MM.1S (cell line): ENCODE measurements at regions not wholly inside any gene's neighbourhood (a gene's known extent, or its start where the extent isn't known, plus 50 kb on each side); places are given as distances from the start of the nearest gene placed in this dataset.

Experiments used
- DNase-seq: peaks from one replicate; pipeline ENCODE4 v3.0.0-alpha.2; 2015
- H2AFZ ChIP-seq: fragments of 300-600 bp; sonication (generic); 2 replicates; pipeline ENCODE4 v1.6.0; 2016; ENCODE audit warnings: antibody characterized with exemption, low read length
- H3F3A ChIP-seq: fragments of 300-600 bp; sonication (generic); 2 replicates; pipeline ENCODE4 v1.6.1; 2016; ENCODE audit warnings: mild to moderate bottlenecking, antibody characterized with exemption, low read length, moderate library complexity, mixed read lengths; ENCODE audit not compliant: insufficient read depth
- H3K27ac ChIP-seq: fragments of 300-600 bp; sonication (generic); 2 replicates; pipeline ENCODE4 v1.5.1; 2016; ENCODE audit warnings: mild to moderate bottlenecking, low read length
- H3K27me3 ChIP-seq: fragments of 300-600 bp; sonication (generic); replicated peaks from 2 replicates; pipeline ENCODE4 v1.6.0; 2016; ENCODE audit warnings: low read length; ENCODE audit not compliant: insufficient read depth
- H3K36me3 ChIP-seq: fragments of 300-600 bp; sonication (generic); replicated peaks from 2 replicates; pipeline ENCODE4 v1.6.1; 2016; ENCODE audit warnings: mild to moderate bottlenecking, low read length, mixed read lengths; ENCODE audit not compliant: insufficient read depth
- H3K4me1 ChIP-seq: fragments of 300-600 bp; sonication (generic); 2 replicates; pipeline ENCODE4 v1.6.1; 2016; ENCODE audit warnings: low read length, mixed read lengths
- H3K4me2 ChIP-seq: fragments of 300-600 bp; sonication (generic); 2 replicates; pipeline ENCODE4 v1.6.0; 2016; ENCODE audit warnings: low read depth, low read length
- H3K4me3 ChIP-seq: fragments of 300-600 bp; sonication (generic); 2 replicates; pipeline ENCODE4 v1.5.1; 2016; ENCODE audit warnings: low read length, mixed read lengths
- H3K79me2 ChIP-seq: fragments of 300-600 bp; sonication (generic); 2 replicates; pipeline ENCODE4 v1.6.1; 2016; ENCODE audit warnings: mixed run types, low read length, mixed read lengths
- H3K9ac ChIP-seq: fragments of 300-600 bp; sonication (generic); 2 replicates; pipeline ENCODE4 v1.6.1; 2016; ENCODE audit warnings: low read length, mixed read lengths
- H3K9me2 ChIP-seq: fragments of 300-600 bp; sonication (generic); replicated peaks from 2 replicates; pipeline ENCODE4 v1.6.1; 2016; ENCODE audit warnings: mild to moderate bottlenecking, low read length, mixed read lengths; ENCODE audit not compliant: insufficient read depth
- H3K9me3 ChIP-seq: fragments of 300-600 bp; sonication (generic); replicated peaks from 2 replicates; pipeline ENCODE4 v1.6.1; 2016; ENCODE audit warnings: mild to moderate bottlenecking, low read length, mixed read lengths; ENCODE audit not compliant: insufficient read depth
- H4K20me1 ChIP-seq: fragments of 300-600 bp; sonication (generic); 2 replicates; pipeline ENCODE4 v1.6.1; 2016; ENCODE audit warnings: mild to moderate bottlenecking, low read length, moderate library complexity, mixed read lengths; ENCODE audit not compliant: insufficient read depth
- CTCF ChIP-seq: fragments of 300-600 bp; sonication (generic); IDR thresholded peaks from 2 replicates; pipeline ENCODE4 v1.5.1; 2016; ENCODE audit warnings: antibody characterized with exemption, low read length, mixed read lengths
- EZH2 ChIP-seq: fragments of 300-600 bp; sonication (generic); optimal IDR thresholded peaks from 2 replicates; pipeline ENCODE3; 2017; ENCODE audit warnings: low read depth, mild to moderate bottlenecking, antibody characterized with exemption, low read length, mixed read lengths
- EZH2phosphoT487 ChIP-seq: fragments of 300-600 bp; sonication (generic); IDR thresholded peaks from 2 replicates; pipeline ENCODE4 v1.6.1; 2018; ENCODE audit warnings: antibody characterized with exemption, low read length

DNA sequence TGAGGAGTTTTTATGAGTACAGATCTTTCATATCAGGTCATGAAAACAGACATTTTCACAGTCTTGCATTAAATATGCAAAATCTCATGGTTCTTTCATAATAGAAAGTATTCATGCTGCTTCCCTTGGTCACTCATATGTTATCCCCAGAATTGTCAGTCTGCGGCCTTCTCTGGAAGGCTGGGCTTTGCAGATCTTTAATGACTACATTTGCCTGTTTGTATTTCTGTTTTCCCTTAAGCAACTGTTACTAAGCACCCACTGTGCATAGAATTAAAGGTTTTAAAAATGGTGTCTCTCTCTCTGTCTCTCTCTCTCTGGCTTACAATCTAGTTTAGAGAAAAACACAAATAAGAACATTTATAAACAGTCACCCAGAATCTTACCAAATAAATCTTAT lies 456.3 kb downstream of the RIT2 start:
- no peaks in the 10 kb centered on the region for H3K36me3 ChIP-seq
- no peaks in the 10 kb centered on the region for H3K27me3 ChIP-seq
- TF ChIP-seq EZH2phosphoT487 (no peak), CTCF (no peak), EZH2 (no peak)
- no peak overlapping the region for H3K4me3 ChIP-seq
- no peak for DNase-seq
- no peaks in the 10 kb centered on the region for H3K9me2 ChIP-seq
- no peaks in the 10 kb centered on the region for H4K20me1 ChIP-seq
- no peak overlapping the region for H3K27ac ChIP-seq
- no peaks in the 10 kb centered on the region for H3K79me2 ChIP-seq
- no peak overlapping the region for H2AFZ ChIP-seq
- no peak overlapping the region for H3K4me2 ChIP-seq
- H3K9me3 ChIP-seq = no peaks in the 10 kb centered on the region
- H3K4me1 ChIP-seq = no peaks in the 10 kb centered on the region
- H3K9ac ChIP-seq = no peak overlapping the region
- no peaks in the 10 kb centered on the region for H3F3A ChIP-seq

DNA sequence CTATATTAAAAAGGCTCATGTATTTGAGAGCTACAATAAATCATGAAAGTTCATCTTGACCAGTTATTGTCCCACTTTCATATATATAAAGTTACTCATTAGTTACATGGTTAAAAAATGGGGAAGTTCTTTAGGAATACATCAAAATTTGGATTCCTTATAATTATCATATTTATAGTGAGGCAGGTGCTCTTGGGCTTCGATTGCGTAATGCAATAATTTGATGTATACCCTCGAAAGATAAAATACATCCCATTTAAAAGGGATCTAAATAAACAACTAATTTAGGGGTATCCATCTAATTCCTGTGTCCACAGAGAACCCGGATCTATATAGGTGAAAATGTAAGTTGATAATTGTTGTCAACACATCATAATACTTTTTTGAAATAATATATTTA lies 444.6 kb downstream of the RIT2 start:
- Histone ChIP-seq H4K20me1 (no peaks in the 10 kb centered on the region), H3K9me3 (no peaks in the 10 kb centered on the region), H3K27ac (no peak overlapping the region), H3K9me2 (no peaks in the 10 kb centered on the region), H3K4me1 (no peaks in the 10 kb centered on the region), H3F3A (no peaks in the 10 kb centered on the region), H2AFZ (no peak overlapping the region), H3K36me3 (no peaks in the 10 kb centered on the region), H3K79me2 (no peaks in the 10 kb centered on the region), H3K4me3 (no peak overlapping the region), H3K4me2 (no peak overlapping the region), H3K27me3 (no peaks in the 10 kb centered on the region), H3K9ac (no peak overlapping the region)
- DNase-seq = no peak
- no peak for TF ChIP-seq EZH2
- TF ChIP-seq EZH2phosphoT487 = no peak
- no peak for TF ChIP-seq CTCF

DNA sequence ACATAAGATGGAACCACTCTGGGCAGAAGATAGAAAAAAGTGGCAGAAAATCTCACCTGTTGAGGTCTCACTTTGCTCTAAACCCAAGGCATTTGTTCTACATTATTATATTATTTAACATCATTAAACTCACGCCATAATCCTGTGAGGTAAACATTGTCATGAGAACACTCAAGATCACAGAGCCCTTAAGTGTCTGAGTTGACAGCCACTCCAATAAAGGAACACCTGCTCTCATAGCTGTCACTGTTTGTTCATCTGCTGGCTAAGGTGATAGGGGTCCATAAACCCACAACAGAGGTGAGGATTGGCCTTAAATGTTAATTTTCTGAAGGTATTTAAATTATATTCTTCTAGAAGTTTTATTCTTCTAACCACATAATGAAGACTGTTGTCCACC lies 439.7 kb downstream of the RIT2 start:
- H3K4me1 ChIP-seq = no peaks in the 10 kb centered on the region
- H3K27ac ChIP-seq = no peak overlapping the region
- no peaks in the 10 kb centered on the region for H3K79me2 ChIP-seq
- DNase-seq = no peak
- H3F3A ChIP-seq = no peaks in the 10 kb centered on the region
- H3K36me3 ChIP-seq = no peaks in the 10 kb centered on the region
- H3K4me2 ChIP-seq = no peak overlapping the region
- H2AFZ ChIP-seq = no peak overlapping the region
- no peaks in the 10 kb centered on the region for H3K9me3 ChIP-seq
- no peaks in the 10 kb centered on the region for H4K20me1 ChIP-seq
- TF ChIP-seq EZH2phosphoT487 (no peak), EZH2 (no peak), CTCF (no peak)
- H3K9ac ChIP-seq = no peak overlapping the region
- H3K27me3 ChIP-seq = no peaks in the 10 kb centered on the region
- no peaks in the 10 kb centered on the region for H3K9me2 ChIP-seq
- no peak overlapping the region for H3K4me3 ChIP-seq

- H3K4me3 ChIP-seq = no peak overlapping the region
- no peak overlapping the region for H3K4me2 ChIP-seq
- no peaks in the 10 kb centered on the region for H4K20me1 ChIP-seq
- no peaks in the 10 kb centered on the region for H3K9me2 ChIP-seq
- H3K36me3 ChIP-seq = no peaks in the 10 kb centered on the region
- DNase-seq = no peak
- no peak overlapping the region for H2AFZ ChIP-seq
- no peaks in the 10 kb centered on the region for H3K4me1 ChIP-seq
- TF ChIP-seq CTCF (no peak), EZH2phosphoT487 (no peak), EZH2 (no peak)
- H3F3A ChIP-seq = no peaks in the 10 kb centered on the region
- H3K9ac ChIP-seq = no peak overlapping the region
- no peaks in the 10 kb centered on the region for H3K79me2 ChIP-seq
- no peaks in the 10 kb centered on the region for H3K27me3 ChIP-seq
- H3K9me3 ChIP-seq = no peaks in the 10 kb centered on the region
- no peak overlapping the region for H3K27ac ChIP-seq
Measured at GRCh38 chr18:42683094-42683493, 432.4 kb downstream of the RIT2 start.
